HG02885 (cell line): ENCODE measurements at regions not wholly inside any gene's neighbourhood (a gene's known extent, or its start where the extent isn't known, plus 50 kb on each side); places are given as distances from the start of the nearest gene placed in this dataset.
"Not testable (repeated sequence)": the region's sequence is repeated elsewhere in the genome, so short reads cannot be mapped to it uniquely, and the experiment has no call there.

ENCODE experiments used
- ATAC-seq: cut with Tn5 transposase; IDR thresholded peaks from one replicate; pipeline ENCODE4 v1.9.1; 2021; ENCODE audit warnings: mild to moderate bottlenecking; ENCODE audit not compliant: unreplicated experiment, poor library complexity

GRCh38 chr12:107598906-107599305, 86.7 kb upstream of the PWP1 start:
- ATAC-seq, result no peak

- no peak for ATAC-seq
Measured at GRCh38 chr12:107600581-107601144, 84.9 kb upstream of the PWP1 start.

GRCh38 chr12:107602446-107602845, 83.2 kb upstream of the PWP1 start:
- no peak for ATAC-seq

- ATAC-seq, result no peak
Measured at GRCh38 chr12:107605293-107605692, 80.3 kb upstream of the PWP1 start.

GRCh38 chr12:107607464-107608392, 77.9 kb upstream of the PWP1 start:
- ATAC-seq, result no peak

- ATAC-seq, result not testable (repeated sequence)
Measured at GRCh38 chr12:107608779-107609178, 76.8 kb upstream of the PWP1 start.

- no peak for ATAC-seq
Measured at GRCh38 chr12:107610021-107610859, 75.4 kb upstream of the PWP1 start.

GRCh38 chr12:107612508-107612907, 73.1 kb upstream of the PWP1 start:
- no peak for ATAC-seq

- ATAC-seq, result no peak
Measured at GRCh38 chr12:107616941-107617340, 68.7 kb upstream of the PWP1 start.

- ATAC-seq, result no peak
Measured at GRCh38 chr12:107618106-107618505, 67.5 kb upstream of the PWP1 start.

GRCh38 chr12:107619831-107620230, 65.8 kb upstream of the PWP1 start:
- ATAC-seq, result no peak

GRCh38 chr12:107622001-107622400, 63.6 kb upstream of the PWP1 start:
- ATAC-seq, result no peak

- ATAC-seq, result no peak
Measured at GRCh38 chr12:107624493-107624892, 61.1 kb upstream of the PWP1 start.

- ATAC-seq, result no peak
Measured at GRCh38 chr12:107631715-107632114, 53.9 kb upstream of the PWP1 start.

GRCh38 chr12:107632246-107632645, 53.4 kb upstream of the PWP1 start:
- ATAC-seq, result no peak

GRCh38 chr12:107634530-107634929, 51.1 kb upstream of the PWP1 start:
- ATAC-seq, result no peak

GRCh38 chr12:107635139-107635538, 50.5 kb upstream of the PWP1 start:
- ATAC-seq, result no peak
